GM10248 (cell line): ENCODE measurements at regions not wholly inside any gene's neighbourhood (a gene's known extent, or its start where the extent isn't known, plus 50 kb on each side); places are given as distances from the start of the nearest gene placed in this dataset.

Source experiments
- CTCF ChIA-PET: fragments of 300-600 bp; sonication (Branson Sonifier 250); formaldehyde crosslinking; extraction: SDS; loops from one replicate; lab custom pipeline; 2021; ENCODE audit warnings: antibody characterized with exemption; lab: Yijun Ruan, JAX
- POLR2A ChIA-PET: fragments of 350-650 bp; sonication (Branson Sonifier 250); formaldehyde crosslinking; extraction: SDS; loops from one replicate; lab custom pipeline; 2020; ENCODE audit warnings: antibody characterized with exemption; lab: Yijun Ruan, JAX
- DNase-seq: peaks from one replicate; pipeline ENCODE4 v3.0.0; 2012; ENCODE audit errors: extremely low spot score
- TF ChIP-seq, protein P1 (sequence below): IDR thresholded peaks from 2 replicates; pipeline ENCODE4 v1.5.1; 2012; ENCODE audit warnings: mild to moderate bottlenecking, low read depth; ENCODE audit errors: extremely low read depth, missing control alignments, control extremely low read depth

- POLR2A ChIA-PET, result no interaction called here
- CTCF ChIA-PET, result interaction anchor here (0.7 to 1.5 kb wide), 4 partner anchors 10 to 28 kb away, joined by 3 read pairs; no protein-coding TSS in a partner anchor
- TF ChIP-seq, protein P1, sequence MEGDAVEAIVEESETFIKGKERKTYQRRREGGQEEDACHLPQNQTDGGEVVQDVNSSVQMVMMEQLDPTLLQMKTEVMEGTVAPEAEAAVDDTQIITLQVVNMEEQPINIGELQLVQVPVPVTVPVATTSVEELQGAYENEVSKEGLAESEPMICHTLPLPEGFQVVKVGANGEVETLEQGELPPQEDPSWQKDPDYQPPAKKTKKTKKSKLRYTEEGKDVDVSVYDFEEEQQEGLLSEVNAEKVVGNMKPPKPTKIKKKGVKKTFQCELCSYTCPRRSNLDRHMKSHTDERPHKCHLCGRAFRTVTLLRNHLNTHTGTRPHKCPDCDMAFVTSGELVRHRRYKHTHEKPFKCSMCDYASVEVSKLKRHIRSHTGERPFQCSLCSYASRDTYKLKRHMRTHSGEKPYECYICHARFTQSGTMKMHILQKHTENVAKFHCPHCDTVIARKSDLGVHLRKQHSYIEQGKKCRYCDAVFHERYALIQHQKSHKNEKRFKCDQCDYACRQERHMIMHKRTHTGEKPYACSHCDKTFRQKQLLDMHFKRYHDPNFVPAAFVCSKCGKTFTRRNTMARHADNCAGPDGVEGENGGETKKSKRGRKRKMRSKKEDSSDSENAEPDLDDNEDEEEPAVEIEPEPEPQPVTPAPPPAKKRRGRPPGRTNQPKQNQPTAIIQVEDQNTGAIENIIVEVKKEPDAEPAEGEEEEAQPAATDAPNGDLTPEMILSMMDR, result no peak
- DNase-seq, result no peak
These were observed 55.8 kb upstream of the SSBP3 start for GRCh38 chr1:54461731-54462596.

GRCh38 chr1:54460861-54461387 is 54.7 kb upstream of the SSBP3 start:
- DNase-seq, result no peak
- CTCF ChIA-PET, result interaction anchor here (0.8 to 1.5 kb wide), 2 partner anchors 11 to 29 kb away, joined by 3 read pairs; no protein-coding TSS in a partner anchor
- TF ChIP-seq, protein P1, result no peak
- POLR2A ChIA-PET, result no interaction called here

DNA sequence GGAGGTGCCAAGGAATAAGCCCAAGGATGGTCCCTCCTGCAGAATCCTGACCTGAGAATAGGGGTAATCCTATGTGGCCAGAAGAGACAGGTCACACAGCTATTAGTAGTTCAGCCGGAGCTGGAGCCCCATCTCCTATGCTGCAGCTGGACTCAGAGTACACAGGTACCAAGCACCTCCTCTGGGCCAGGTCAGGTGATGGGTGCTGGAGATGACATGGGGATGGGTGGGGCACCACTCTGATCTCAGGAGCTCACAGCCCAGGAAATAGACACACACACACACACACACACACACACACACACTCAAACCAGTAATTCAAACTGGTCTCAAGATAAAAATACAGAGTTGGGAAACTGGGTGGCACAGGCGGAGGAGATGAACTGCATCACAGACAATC is 54.2 kb upstream of the SSBP3 start:
- TF ChIP-seq, protein P1, result no peak
- ChIA-PET CTCF (no interaction called here), POLR2A (no interaction called here)
- no peak for DNase-seq

- TF ChIP-seq, protein P1, result no peak
- no peak for DNase-seq
- ChIA-PET CTCF (no interaction called here), POLR2A (no interaction called here)
These were observed 53.6 kb upstream of the SSBP3 start for GRCh38 chr1:54459726-54460191.

- DNase-seq, result no peak
- POLR2A ChIA-PET, result no interaction called here
- TF ChIP-seq, protein P1, result no peak
- CTCF ChIA-PET, result no interaction called here
These were observed 52.9 kb upstream of the SSBP3 start for GRCh38 chr1:54459140-54459539.

- ChIA-PET CTCF (no interaction called here), POLR2A (no interaction called here)
- TF ChIP-seq, protein P1, result no peak
- no peak for DNase-seq
These were observed 50.8 kb upstream of the SSBP3 start for GRCh38 chr1:54456921-54457529.
